HG03139 (cell line): ENCODE measurements at regions not wholly inside any gene's neighbourhood (a gene's known extent, or its start where the extent isn't known, plus 50 kb on each side); places are given as distances from the start of the nearest gene placed in this dataset.

Source experiments
- ATAC-seq: cut with Tn5 transposase; IDR thresholded peaks from one replicate; pipeline ENCODE4 v1.9.1; 2021; ENCODE audit not compliant: unreplicated experiment

DNA sequence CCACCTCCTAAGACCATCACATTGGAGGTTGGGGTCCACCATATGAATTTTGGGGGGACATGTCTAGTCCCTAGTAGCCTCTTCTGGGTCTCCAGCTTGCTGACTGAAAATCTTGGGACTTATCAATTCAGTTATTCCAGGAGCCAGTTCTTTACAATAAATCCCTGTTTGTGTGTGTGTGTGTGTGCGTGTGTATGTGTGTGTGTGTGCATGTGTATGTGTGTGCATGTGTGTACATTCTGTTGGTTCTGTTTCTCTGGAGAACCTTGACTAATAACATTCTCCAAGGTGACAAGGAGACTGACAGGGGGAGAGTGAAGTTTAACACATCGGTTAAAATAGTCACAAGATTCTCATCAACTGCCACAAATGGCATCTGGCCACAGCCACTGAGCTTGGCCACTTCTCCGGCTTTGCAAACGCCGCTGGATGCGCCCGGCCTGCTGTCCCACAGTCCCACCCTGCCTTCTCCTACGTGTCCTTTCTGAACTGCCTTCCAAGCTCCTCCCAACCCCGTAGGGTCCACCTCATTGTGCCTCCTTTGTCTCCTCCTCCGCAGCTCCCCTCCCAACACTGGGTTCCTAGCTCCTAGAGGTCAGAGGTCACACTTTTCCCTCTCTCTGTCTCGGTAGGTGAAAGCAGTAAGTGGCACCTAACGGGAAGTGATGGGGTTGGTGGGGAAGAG is 88.1 kb upstream of the DIO3 start:
- no peak for ATAC-seq

DNA sequence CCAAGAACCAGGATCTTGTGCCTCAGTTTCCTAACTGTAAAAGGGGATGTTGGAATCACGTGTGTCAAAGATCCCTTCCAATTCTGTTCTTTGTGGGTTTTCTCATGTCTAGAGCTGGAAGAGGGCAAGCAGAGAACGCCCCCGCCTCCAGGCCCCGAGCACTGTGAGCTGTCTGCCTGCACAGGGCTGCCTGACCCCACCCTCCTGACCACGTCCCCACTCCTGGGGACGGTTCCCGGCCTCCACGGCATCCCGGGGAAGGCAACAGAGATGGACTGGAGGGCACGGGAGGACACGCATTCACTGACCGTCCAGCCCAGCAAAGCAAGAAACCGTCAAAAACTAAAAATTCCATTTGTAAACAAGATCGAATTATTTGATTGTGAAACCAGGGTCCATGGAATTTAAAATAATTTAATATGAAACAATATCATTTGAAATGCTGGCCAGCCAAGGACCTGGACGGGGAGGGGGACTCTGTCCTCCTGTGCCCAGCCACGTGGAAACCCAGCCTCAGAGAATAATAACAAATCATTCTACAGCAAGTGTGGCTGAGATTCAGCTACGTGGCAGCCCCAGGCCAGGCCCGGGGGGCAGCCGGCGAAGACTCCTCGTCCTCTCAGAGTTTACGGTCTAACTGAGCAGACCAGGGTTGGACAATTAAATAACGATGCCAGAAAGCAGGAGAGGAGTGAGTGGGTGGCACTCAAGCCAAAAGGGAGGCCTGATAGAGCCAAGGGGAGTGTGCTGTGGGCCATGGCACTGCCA is 87.3 kb upstream of the DIO3 start:
- no peak for ATAC-seq

GRCh38 chr14:101474563-101475455 is 86.5 kb upstream of the DIO3 start:
- no peak for ATAC-seq

GRCh38 chr14:101475456-101476257 is 85.6 kb upstream of the DIO3 start:
- ATAC-seq, result no peak

GRCh38 chr14:101476258-101476915 is 84.9 kb upstream of the DIO3 start:
- no peak for ATAC-seq

DNA sequence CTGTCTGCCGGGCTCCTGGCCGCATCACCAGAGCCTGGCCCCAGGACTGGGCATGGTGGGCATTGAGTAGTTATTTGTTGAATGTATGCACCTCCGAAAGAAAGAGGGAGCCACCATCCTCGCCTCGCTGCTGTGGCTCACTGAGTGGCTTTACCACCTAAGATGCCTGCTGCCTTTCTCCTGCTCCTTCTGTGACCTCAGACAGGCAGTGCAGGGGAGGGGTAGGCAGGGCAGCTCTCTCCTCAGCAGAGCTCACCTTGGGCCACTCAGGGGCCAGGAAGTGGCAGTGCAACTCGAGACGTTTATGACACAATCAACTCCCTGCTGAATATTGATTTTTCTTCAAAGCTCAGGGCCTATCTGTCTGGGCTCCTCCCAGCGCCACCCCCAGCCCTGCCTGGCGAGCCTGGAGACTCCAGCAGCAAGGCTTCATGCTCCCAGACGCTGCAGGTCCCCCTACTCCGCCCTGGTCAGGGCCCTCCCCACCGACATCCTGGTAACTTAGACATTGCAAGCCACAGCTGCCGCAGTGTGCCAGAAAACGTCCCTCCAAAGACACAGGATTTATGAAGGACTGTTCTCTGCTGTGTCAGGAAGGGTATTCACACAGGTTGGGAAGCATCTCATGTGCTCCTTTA is 84.3 kb upstream of the DIO3 start:
- no peak for ATAC-seq

DNA sequence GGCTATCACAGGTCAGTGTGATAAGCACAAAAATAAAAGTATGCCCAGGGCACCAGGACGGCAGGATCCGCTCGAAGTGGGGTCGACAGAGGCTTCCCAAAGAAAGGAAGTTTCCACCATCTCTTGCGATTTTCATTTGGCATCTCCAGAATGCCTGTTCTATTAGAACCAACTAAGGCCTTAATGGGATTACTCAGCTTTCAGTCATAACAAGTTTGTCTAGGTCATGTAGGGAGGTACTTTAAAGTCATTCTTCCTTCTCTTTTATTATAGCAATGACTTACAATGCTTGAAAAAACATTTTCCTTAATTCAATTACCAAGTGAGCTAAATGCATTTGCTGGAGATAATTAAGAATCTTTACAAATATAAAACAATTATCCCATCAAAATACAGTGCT is 83.6 kb upstream of the DIO3 start:
- ATAC-seq, result no peak

- no peak for ATAC-seq
Observed at GRCh38 chr14:101478096-101478495, 83.2 kb upstream of the DIO3 start.

DNA sequence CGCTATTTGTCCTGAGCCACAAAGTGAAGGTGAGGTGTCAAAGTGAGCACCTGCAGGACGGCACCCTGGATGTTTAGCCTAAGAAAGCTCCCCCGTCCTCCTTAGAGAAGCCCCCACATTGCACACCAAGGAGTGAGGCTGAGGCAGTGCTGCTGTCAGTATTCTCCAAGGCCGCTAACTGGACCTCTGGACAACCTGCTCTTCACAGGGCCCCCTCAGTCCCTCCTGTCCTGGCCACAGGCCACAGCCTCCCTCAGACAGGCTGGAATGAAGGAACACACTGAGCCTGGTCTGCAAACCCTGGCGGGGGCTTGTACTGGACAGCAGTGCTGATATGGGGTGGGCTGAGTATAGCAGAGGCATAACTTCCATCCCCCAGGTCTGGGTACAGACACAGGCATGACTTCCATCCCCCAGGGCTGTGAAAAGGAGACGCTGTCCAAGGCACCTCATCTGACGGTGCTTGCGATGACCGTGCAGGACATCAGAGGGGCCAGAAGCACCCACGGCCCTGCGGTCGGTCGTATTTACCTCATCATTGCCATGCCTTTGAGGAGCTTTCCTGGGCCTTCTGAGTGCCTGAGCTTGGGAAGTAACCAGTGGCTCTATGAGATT is 82.4 kb upstream of the DIO3 start:
- ATAC-seq, result no peak

- no peak for ATAC-seq
Observed at GRCh38 chr14:101480022-101480746, 81.1 kb upstream of the DIO3 start.

- ATAC-seq, result no peak
Observed at GRCh38 chr14:101480747-101481530, 80.4 kb upstream of the DIO3 start.

DNA sequence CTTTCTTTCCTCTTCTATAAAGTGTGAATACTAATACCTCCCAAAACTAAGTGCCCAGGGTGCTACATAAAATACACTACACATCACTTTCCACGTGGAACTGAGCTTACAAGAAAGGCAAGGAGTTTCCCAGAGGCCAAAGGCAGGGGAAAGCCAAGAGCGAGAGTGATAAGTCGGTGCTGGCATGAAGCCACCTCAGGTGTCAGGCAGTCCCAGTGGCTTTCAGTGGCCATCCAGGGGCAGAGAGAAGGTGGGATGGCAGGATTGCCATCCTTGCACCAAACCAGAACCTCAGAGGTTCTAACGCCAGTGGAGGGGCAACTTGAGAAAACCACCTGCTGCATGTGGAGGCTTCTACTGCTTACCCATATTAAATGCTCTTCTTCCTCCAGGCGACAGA is 79.7 kb upstream of the DIO3 start:
- no peak for ATAC-seq

DNA sequence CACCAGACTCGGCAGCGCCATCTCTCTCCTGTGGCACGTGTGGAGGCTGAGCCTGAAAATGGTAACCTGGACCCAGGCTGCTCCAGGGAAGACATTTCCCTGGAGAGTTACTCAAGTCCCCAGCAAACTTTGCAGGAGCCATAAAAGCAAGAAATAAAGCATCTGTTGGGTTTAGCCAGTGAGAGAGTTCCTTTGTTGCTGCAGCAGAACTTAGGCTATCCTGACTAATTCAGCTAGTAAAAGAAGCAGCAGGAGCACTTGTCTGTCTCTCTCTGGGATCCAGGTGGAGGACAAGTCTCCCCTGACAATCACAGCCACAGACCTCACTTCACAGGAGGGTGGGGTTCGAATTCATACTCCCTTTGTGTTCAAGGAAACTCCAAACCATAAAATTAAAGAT is 79.2 kb upstream of the DIO3 start:
- no peak for ATAC-seq

GRCh38 chr14:101483829-101484228 is 77.5 kb upstream of the DIO3 start:
- no peak for ATAC-seq

- ATAC-seq, result no peak
Observed at GRCh38 chr14:101489092-101489760, 72.1 kb upstream of the DIO3 start.

- ATAC-seq, result no peak
Observed at GRCh38 chr14:101490771-101491170, 70.5 kb upstream of the DIO3 start.

GRCh38 chr14:101491841-101492240 is 69.5 kb upstream of the DIO3 start:
- ATAC-seq, result no peak
